ENCODE measurements at regions not wholly inside any gene's neighbourhood (a gene's known extent, or its start where the extent isn't known, plus 50 kb on each side); places are given as distances from the start of the nearest gene placed in this dataset.

GRCh38 chr2:188158337-188159100 lies 133.2 kb upstream of the GULP1 start:
- no peaks in the 10 kb centered on the region for H3K4me1 Mint-ChIP-seq
- no peak overlapping the region for H3K27ac Mint-ChIP-seq
- no peak for TF ChIP-seq CTCF (IDR thresholded peaks at IDR 0.05; ENCODE audit: unreplicated experiment in 3 of 3)
- no peaks in the 10 kb centered on the region for H3K27me3 Mint-ChIP-seq (ENCODE audit: low read depth)
- no peak overlapping the region for H3K4me3 Mint-ChIP-seq
- H3K36me3 Mint-ChIP-seq (ENCODE audit: low read depth), result no peaks in the 10 kb centered on the region
- no peaks in the 10 kb centered on the region for H3K9me3 Mint-ChIP-seq

GRCh38 chr2:188159484-188159883 lies 132.2 kb upstream of the GULP1 start:
- H3K27me3 Mint-ChIP-seq (ENCODE audit: low read depth), result no peaks in the 10 kb centered on the region
- H3K36me3 Mint-ChIP-seq (ENCODE audit: low read depth), result no peaks in the 10 kb centered on the region
- no peaks in the 10 kb centered on the region for H3K9me3 Mint-ChIP-seq
- no peaks in the 10 kb centered on the region for H3K4me1 Mint-ChIP-seq
- H3K4me3 Mint-ChIP-seq, result no peak overlapping the region
- TF ChIP-seq CTCF (IDR thresholded peaks at IDR 0.05; ENCODE audit: unreplicated experiment in 3 of 3), result no peak
- no peak overlapping the region for H3K27ac Mint-ChIP-seq

GRCh38 chr2:188170356-188170755 lies 121.3 kb upstream of the GULP1 start:
- no peak for TF ChIP-seq CTCF (IDR thresholded peaks at IDR 0.05; ENCODE audit: unreplicated experiment in 3 of 3)
- H3K9me3 Mint-ChIP-seq, result peaks cover 2% of the 10 kb centered on the region
- no peak overlapping the region for H3K27ac Mint-ChIP-seq
- H3K27me3 Mint-ChIP-seq (ENCODE audit: low read depth), result no peaks in the 10 kb centered on the region
- no peak overlapping the region for H3K4me3 Mint-ChIP-seq
- no peaks in the 10 kb centered on the region for H3K36me3 Mint-ChIP-seq (ENCODE audit: low read depth)
- no peaks in the 10 kb centered on the region for H3K4me1 Mint-ChIP-seq

GRCh38 chr2:188176620-188177019 lies 115.1 kb upstream of the GULP1 start:
- no peaks in the 10 kb centered on the region for H3K36me3 Mint-ChIP-seq (ENCODE audit: low read depth)
- no peak overlapping the region for H3K27ac Mint-ChIP-seq
- H3K4me3 Mint-ChIP-seq, result no peak overlapping the region
- no peak for TF ChIP-seq CTCF (IDR thresholded peaks at IDR 0.05; ENCODE audit: unreplicated experiment in 3 of 3)
- no peaks in the 10 kb centered on the region for H3K27me3 Mint-ChIP-seq (ENCODE audit: low read depth)
- H3K9me3 Mint-ChIP-seq, result no peaks in the 10 kb centered on the region
- no peaks in the 10 kb centered on the region for H3K4me1 Mint-ChIP-seq

GRCh38 chr2:188181067-188181838 lies 110.4 kb upstream of the GULP1 start:
- no peaks in the 10 kb centered on the region for H3K27me3 Mint-ChIP-seq (ENCODE audit: low read depth)
- TF ChIP-seq CTCF (IDR thresholded peaks at IDR 0.05; ENCODE audit: unreplicated experiment in 3 of 3), result no peak
- H3K27ac Mint-ChIP-seq, result no peak overlapping the region
- no peak overlapping the region for H3K4me3 Mint-ChIP-seq
- H3K4me1 Mint-ChIP-seq, result no peaks in the 10 kb centered on the region
- H3K36me3 Mint-ChIP-seq (ENCODE audit: low read depth), result no peaks in the 10 kb centered on the region
- H3K9me3 Mint-ChIP-seq, result no peaks in the 10 kb centered on the region

All from nephron (organoid).